ENCODE measurements at regions not wholly inside any gene's neighbourhood (a gene's known extent, or its start where the extent isn't known, plus 50 kb on each side); places are given as distances from the start of the nearest gene placed in this dataset. TPM values are rescaled to one million over a fixed set of nuclear protein-coding genes. Genes with fewer than 3 reads are reported as not detected.

DNA sequence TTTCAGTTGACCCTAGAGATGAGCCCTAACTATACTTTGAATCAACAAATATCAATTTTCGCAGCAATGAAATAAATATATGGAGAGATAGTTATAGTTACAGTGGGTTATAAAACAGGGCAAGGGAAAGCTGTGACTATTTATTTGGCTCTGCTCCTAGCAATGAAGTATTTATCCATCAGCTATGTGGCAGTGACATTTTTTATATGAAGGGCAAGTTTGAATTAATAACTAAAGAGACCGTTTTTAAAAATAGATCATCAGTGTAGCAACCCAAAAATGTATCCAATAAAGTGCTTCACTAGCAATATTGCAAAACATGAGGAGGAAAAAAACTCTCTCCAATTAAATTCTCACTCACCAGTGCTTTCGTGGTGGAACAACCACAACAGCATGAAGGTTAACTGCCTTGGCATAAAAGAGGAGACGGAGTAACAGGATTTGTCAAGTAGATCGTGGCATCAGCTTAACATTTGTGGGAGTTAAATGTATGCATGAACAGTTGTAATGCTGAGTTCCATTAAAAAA lies 58.1 kb upstream of the NUDT4 start:
- H3K36me3 ChIP-seq = no peaks in the 10 kb centered on the region
- no peaks in the 10 kb centered on the region for H3K27me3 ChIP-seq
- TF ChIP-seq EP300 (IDR thresholded peaks at IDR 0.05) = no peak
- no peak for TF ChIP-seq POLR2A (IDR thresholded peaks at IDR 0.05)
- TF ChIP-seq CTCF (IDR thresholded peaks at IDR 0.05) = no peak
- intact Hi-C loops (cut with DNase I) = no loop called here
- H3K9me3 ChIP-seq = no peaks in the 10 kb centered on the region
- no peak overlapping the region for H3K4me3 ChIP-seq
- no peak for DNase-seq
- H3K4me1 ChIP-seq (ENCODE audit: insufficient read depth) = peaks cover 3% of the 10 kb centered on the region
- no peak overlapping the region for H3K27ac ChIP-seq
- WGBS, 3 donors = 64 to 69% (median 68%) methylated on average over 5 of the region's 5 CpGs

GRCh38 chr12:93322784-93323183 lies 54.9 kb upstream of the NUDT4 start:
- 83 to 89% (median 87%) methylated on average over 2 of the region's 2 CpGs for WGBS, 3 donors
- Histone ChIP-seq H3K9me3 (no peaks in the 10 kb centered on the region), H3K4me3 (no peak overlapping the region), H3K36me3 (no peaks in the 10 kb centered on the region), H3K27ac (no peak overlapping the region), H3K4me1 (ENCODE audit: insufficient read depth) (no peaks in the 10 kb centered on the region), H3K27me3 (no peaks in the 10 kb centered on the region)
- no peak for TF ChIP-seq CTCF (IDR thresholded peaks at IDR 0.05)
- no peak for TF ChIP-seq POLR2A (IDR thresholded peaks at IDR 0.05)
- no peak for TF ChIP-seq EP300 (IDR thresholded peaks at IDR 0.05)
- intact Hi-C loops (cut with DNase I) = no loop called here
- no peak for DNase-seq

DNA sequence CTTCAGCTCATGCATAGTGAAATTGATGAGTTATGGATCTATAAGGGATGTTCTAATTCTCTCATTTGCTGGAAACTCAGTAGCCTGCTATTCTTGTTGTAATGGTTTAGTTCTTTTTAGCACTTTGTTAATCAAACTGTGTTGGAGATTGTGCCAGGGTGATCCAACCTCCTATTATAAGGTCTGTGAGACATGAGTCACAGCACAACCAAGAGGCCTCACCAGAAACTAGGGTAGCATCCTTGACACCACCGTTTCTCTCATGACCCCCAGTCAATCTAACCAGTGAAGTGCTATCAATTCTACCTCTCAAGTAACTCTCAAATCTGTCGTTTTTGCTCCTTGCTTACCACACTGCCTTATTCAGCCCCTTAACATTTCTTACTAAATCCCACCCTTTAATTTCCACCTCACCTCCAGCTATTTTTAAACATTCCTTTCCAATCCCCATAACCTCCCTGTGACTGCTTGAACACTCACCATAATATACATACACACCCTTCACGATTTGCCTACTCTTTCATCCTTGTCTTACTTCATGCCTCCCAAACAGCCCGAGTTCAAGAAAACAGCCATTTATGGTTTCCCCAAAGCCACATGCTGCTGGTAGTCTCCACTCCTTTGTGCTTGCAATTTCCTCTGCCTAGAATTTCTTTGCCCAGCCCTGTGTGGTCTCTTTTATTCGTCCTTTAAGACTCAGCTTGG lies 53.9 kb upstream of the NUDT4 start:
- intact Hi-C loops (cut with DNase I) = no loop called here
- DNase-seq = no peak
- Histone ChIP-seq H3K4me1 (ENCODE audit: insufficient read depth) (no peaks in the 10 kb centered on the region), H3K27ac (no peak overlapping the region), H3K27me3 (no peaks in the 10 kb centered on the region), H3K4me3 (no peak overlapping the region), H3K9me3 (no peaks in the 10 kb centered on the region), H3K36me3 (no peaks in the 10 kb centered on the region)
- TF ChIP-seq CTCF (IDR thresholded peaks at IDR 0.05) (no peak), POLR2A (IDR thresholded peaks at IDR 0.05) (no peak), EP300 (IDR thresholded peaks at IDR 0.05) (no peak)
- 70 to 81% (median 76%) methylated on average over 5 of the region's 5 CpGs for WGBS, 3 donors

DNA sequence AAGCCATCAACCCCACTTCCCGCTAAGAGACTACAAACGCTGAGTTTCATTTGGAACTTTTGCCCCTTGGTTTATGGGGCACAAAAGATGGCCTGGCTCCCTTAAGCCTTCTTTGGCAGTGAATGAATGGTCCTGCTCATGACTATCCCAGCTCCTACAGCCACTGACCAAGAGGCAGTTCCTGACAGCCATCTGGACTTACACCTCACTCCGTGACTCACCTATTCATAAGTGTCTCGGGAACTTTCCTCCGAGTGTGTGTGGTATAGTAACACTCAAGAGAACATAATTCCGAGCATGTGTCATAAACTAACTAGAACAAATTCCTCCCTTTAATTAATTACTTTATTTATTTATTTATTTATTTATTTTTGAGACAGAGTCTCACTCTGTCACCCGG lies 51.9 kb upstream of the NUDT4 start:
- intact Hi-C loops (cut with DNase I) = no loop called here
- TF ChIP-seq EP300 (IDR thresholded peaks at IDR 0.05) = no peak
- no peak for TF ChIP-seq CTCF (IDR thresholded peaks at IDR 0.05)
- no peak for TF ChIP-seq POLR2A (IDR thresholded peaks at IDR 0.05)
- no peaks in the 10 kb centered on the region for H3K27me3 ChIP-seq
- H3K36me3 ChIP-seq = no peaks in the 10 kb centered on the region
- 95 to 97% (median 97%) methylated on average over 7 of the region's 7 CpGs for WGBS, 3 donors
- DNase-seq = no peak
- no peak overlapping the region for H3K27ac ChIP-seq
- H3K9me3 ChIP-seq = no peaks in the 10 kb centered on the region
- no peak overlapping the region for H3K4me3 ChIP-seq
- H3K4me1 ChIP-seq (ENCODE audit: insufficient read depth) = no peaks in the 10 kb centered on the region

Small RNA genes in the stretch of these regions (small RNA-seq; reads per million reads assigned to genes)
- gene RF00019 = not detected
- gene RF00284 = not detected
- not detected for gene RPL41P5

Measured in ovary (tissue), 7 donors.